SK-N-SH (cell line): ENCODE measurements at regions not wholly inside any gene's neighbourhood (a gene's known extent, or its start where the extent isn't known, plus 50 kb on each side); places are given as distances from the start of the nearest gene placed in this dataset.

Experiments
- CTCF ChIA-PET: fragments of 300-600, 350-600 bp; formaldehyde crosslinking; extraction: SDS; loops from one replicate; lab custom pipeline; 2021; lab: Yijun Ruan, JAX
- POLR2A ChIA-PET: fragments of 350-600 bp; sonication (Branson Sonifier 250); formaldehyde crosslinking; extraction: SDS; loops from one replicate; lab custom pipeline; 2020; ENCODE audit warnings: antibody characterized with exemption, inconsistent platforms; lab: Yijun Ruan, JAX
- DNase-seq: peaks from one replicate; pipeline ENCODE4 v3.0.0; 2012
- H2AFZ ChIP-seq: fragments of 200-600 bp; sonication (generic); 2 replicates; pipeline ENCODE4 v1.8.1; 2016; ENCODE audit warnings: antibody characterized with exemption, mild to moderate bottlenecking, low read depth
- H3F3A ChIP-seq: fragments of 200-600 bp; sonication (generic); replicated peaks from 2 replicates; pipeline ENCODE3; 2016; ENCODE audit warnings: antibody characterized with exemption, mild to moderate bottlenecking; ENCODE audit not compliant: insufficient read depth
- H3K27ac ChIP-seq, 2 experiments: fragments of 200-500 bp in 1 of 2; fragments of 200-600 bp in 1 of 2; sonication (Bioruptor generic) in 1 of 2; sonication (generic), shearing (Covaris generic) in 1 of 2; 2 replicates each; pipeline versions ENCODE4 v1.5.1 to v1.6.1; 2014 to 2016; ENCODE audit warnings: low read depth in 2 of 2, inconsistent platforms in 1 of 2, low read length in 1 of 2, mild to moderate bottlenecking in 1 of 2, mixed read lengths in 1 of 2
- H3K27me3 ChIP-seq: fragments of 200-600 bp; sonication (generic), shearing (Covaris generic); 2 replicates; pipeline ENCODE4 v1.6.1; 2016; ENCODE audit warnings: mixed run types; ENCODE audit not compliant: insufficient read depth
- H3K36me3 ChIP-seq, 2 experiments: fragments of 200-500 bp in 1 of 2; fragments of 200-600 bp in 1 of 2; sonication (Bioruptor generic) in 1 of 2; sonication (generic) in 1 of 2; replicated peaks in 1 of 2; 2 replicates each; pipeline versions ENCODE3 to v1.5.1; 2014 to 2016; ENCODE audit warnings: low read length in 1 of 2, mild to moderate bottlenecking in 1 of 2; ENCODE audit not compliant: insufficient read depth in 2 of 2, control insufficient read depth in 1 of 2
- H3K4me1 ChIP-seq, 2 experiments: fragments of 200-500 bp in 1 of 2; fragments of 200-600 bp in 1 of 2; sonication (Bioruptor generic) in 1 of 2; sonication (generic), shearing (Covaris generic) in 1 of 2; 2 replicates each; pipeline versions ENCODE4 v1.5.1 to v1.6.1; 2014 to 2016; ENCODE audit warnings: low read depth in 1 of 2, low read length in 1 of 2, mixed run types in 1 of 2; ENCODE audit not compliant: insufficient read depth in 2 of 2, control insufficient read depth in 1 of 2
- H3K4me2 ChIP-seq: fragments of 200-600 bp; sonication (generic), shearing (Covaris generic); 2 replicates; pipeline ENCODE4 v1.6.1; 2017; ENCODE audit warnings: mixed run types
- H3K4me3 ChIP-seq, 2 experiments: fragments of 200-500 bp in 1 of 2; fragments of 200-600 bp in 1 of 2; sonication (Bioruptor generic) in 1 of 2; sonication (generic), shearing (Covaris generic) in 1 of 2; 2 replicates each; pipeline versions ENCODE4 v1.5.1 to v1.8.1; 2014 to 2016; ENCODE audit warnings: low read depth in 2 of 2, inconsistent platforms in 1 of 2, low read length in 1 of 2, mild to moderate bottlenecking in 1 of 2, mixed read lengths in 1 of 2, moderate library complexity in 1 of 2
- H3K79me2 ChIP-seq: fragments of 200-600 bp; sonication (generic); 2 replicates; pipeline ENCODE4 v1.8.1; 2017; ENCODE audit warnings: mild to moderate bottlenecking; ENCODE audit not compliant: insufficient read depth
- H3K9ac ChIP-seq: fragments of 200-600 bp; sonication (generic); 2 replicates; pipeline ENCODE4 v1.6.1; 2017; ENCODE audit warnings: mixed run types
- H3K9me2 ChIP-seq: fragments of 200-600 bp; sonication (generic); 2 replicates; pipeline ENCODE4 v1.6.1; 2017; ENCODE audit warnings: mixed run types
- H3K9me3 ChIP-seq: fragments of 200-600 bp; sonication (generic); 2 replicates; pipeline ENCODE4 v1.6.1; 2017; ENCODE audit warnings: mixed run types, mild to moderate bottlenecking, moderate library complexity
- H4K20me1 ChIP-seq: fragments of 200-600 bp; sonication (generic); 2 replicates; pipeline ENCODE4 v1.6.1; 2017; ENCODE audit warnings: mild to moderate bottlenecking, mixed run types; ENCODE audit not compliant: insufficient read depth
- ELF1 ChIP-seq: IDR thresholded peaks from 2 replicates; pipeline ENCODE4 v1.4.0; 2012
- EZH2phosphoT487 ChIP-seq: fragments of 200-600 bp; sonication (generic); IDR thresholded peaks from 2 replicates; pipeline ENCODE4 v1.6.1; 2017; ENCODE audit warnings: low read depth, mixed run types, mild to moderate bottlenecking, antibody characterized with exemption, moderate library complexity, borderline replicate concordance
- FOXJ3 ChIP-seq: sonication (generic); formaldehyde crosslinking; IDR thresholded peaks from 2 replicates; pipeline ENCODE4 v1.5.1; 2020; ENCODE audit warnings: mild to moderate bottlenecking, missing genetic modification reagents
- GABPA ChIP-seq: IDR thresholded peaks from 2 replicates; pipeline ENCODE4 v1.4.0; 2012; ENCODE audit warnings: low read depth, mild to moderate bottlenecking
- GATA2 ChIP-seq: sonication (generic); formaldehyde crosslinking; IDR thresholded peaks from 2 replicates; pipeline ENCODE4 v1.5.0; 2020; ENCODE audit warnings: mild to moderate bottlenecking, missing genetic modification reagents
- JUND ChIP-seq: IDR thresholded peaks from 2 replicates; pipeline ENCODE4 v1.4.0; 2012
- MXI1 ChIP-seq: IDR thresholded peaks from 2 replicates; pipeline ENCODE4 v1.6.1; 2012; ENCODE audit warnings: mild to moderate bottlenecking, low read depth, low read length, improper control_type of control experiment
- NFIC ChIP-seq: IDR thresholded peaks from 2 replicates; pipeline ENCODE4 v1.4.0; 2012; ENCODE audit warnings: borderline replicate concordance
- RAD21 ChIP-seq: IDR thresholded peaks from 2 replicates; pipeline ENCODE4 v1.6.1; 2012; ENCODE audit warnings: mild to moderate bottlenecking, low read length
- RCOR1 ChIP-seq: fragments of 150-350 bp; IDR thresholded peaks from 2 replicates; pipeline ENCODE4 v1.6.1; 2017; ENCODE audit warnings: antibody characterized with exemption, low read length
- SIN3A ChIP-seq: IDR thresholded peaks from 2 replicates; pipeline ENCODE4 v1.6.1; 2012; ENCODE audit warnings: low read depth, mild to moderate bottlenecking, low read length, moderate library complexity, borderline replicate concordance
- YY1 ChIP-seq: IDR thresholded peaks from 2 replicates; pipeline ENCODE4 v1.4.0; 2012; ENCODE audit warnings: low read depth, mild to moderate bottlenecking
- WGBS: methylation state at CpG from one replicate; pipeline ENCODE4 v1.1.6; 2017; ENCODE audit warnings: low lambda C conversion rate; 5-methylcytosine and 5-hydroxymethylcytosine counted together
- TF ChIP-seq, protein P1 (sequence below): IDR thresholded peaks from 2 replicates; pipeline ENCODE4 v1.4.0; 2012; ENCODE audit warnings: low read depth, borderline replicate concordance
- TF ChIP-seq, protein P2 (sequence below): fragments of 150-350 bp; IDR thresholded peaks from 2 replicates; pipeline ENCODE4 v1.6.1; 2017; ENCODE audit warnings: antibody characterized with exemption, low read length, low read depth, borderline replicate concordance
- TF ChIP-seq, protein P3 (sequence below): fragments of 150-350 bp; IDR thresholded peaks from 2 replicates; pipeline ENCODE4 v1.6.1; 2016; ENCODE audit warnings: mild to moderate bottlenecking, low read depth, low read length

DNA sequence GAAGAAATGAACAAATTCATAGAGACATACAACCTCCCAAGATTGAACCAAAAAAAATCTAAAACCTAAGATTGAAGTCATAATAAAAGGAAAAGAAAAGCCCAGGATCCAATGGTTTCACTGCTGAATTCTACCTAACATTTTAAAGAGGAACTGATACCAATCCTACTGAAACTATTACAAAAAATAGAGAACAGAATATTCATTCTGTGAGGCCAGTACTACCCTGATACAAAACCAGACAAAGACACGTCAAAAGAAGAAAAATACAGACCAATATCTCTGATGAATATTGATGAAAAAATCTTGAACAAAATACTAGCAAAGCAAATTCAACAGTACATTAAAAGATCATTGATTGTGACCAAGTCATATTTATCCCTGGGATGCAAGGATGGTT is 128.5 kb upstream of the STEAP1 start:
- no peaks in the 10 kb centered on the region for H3K4me1 ChIP-seq
- WGBS: 7% methylated on average over 1 of the region's 1 CpG
- H3K4me2 ChIP-seq: no peak overlapping the region
- TF ChIP-seq EZH2phosphoT487 (no peak), RAD21 (no peak), ELF1 (no peak), GABPA (no peak), JUND (no peak), GATA2 (CRISPR knock-in tag) (no peak), RCOR1 (no peak), FOXJ3 (CRISPR knock-in tag) (no peak), NFIC (no peak), SIN3A (no peak)
- TF ChIP-seq, protein P1, sequence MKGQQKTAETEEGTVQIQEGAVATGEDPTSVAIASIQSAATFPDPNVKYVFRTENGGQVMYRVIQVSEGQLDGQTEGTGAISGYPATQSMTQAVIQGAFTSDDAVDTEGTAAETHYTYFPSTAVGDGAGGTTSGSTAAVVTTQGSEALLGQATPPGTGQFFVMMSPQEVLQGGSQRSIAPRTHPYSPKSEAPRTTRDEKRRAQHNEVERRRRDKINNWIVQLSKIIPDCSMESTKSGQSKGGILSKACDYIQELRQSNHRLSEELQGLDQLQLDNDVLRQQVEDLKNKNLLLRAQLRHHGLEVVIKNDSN: no peak
- TF ChIP-seq, protein P2, sequence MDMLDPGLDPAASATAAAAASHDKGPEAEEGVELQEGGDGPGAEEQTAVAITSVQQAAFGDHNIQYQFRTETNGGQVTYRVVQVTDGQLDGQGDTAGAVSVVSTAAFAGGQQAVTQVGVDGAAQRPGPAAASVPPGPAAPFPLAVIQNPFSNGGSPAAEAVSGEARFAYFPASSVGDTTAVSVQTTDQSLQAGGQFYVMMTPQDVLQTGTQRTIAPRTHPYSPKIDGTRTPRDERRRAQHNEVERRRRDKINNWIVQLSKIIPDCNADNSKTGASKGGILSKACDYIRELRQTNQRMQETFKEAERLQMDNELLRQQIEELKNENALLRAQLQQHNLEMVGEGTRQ: no peak
- TF ChIP-seq, protein P3, sequence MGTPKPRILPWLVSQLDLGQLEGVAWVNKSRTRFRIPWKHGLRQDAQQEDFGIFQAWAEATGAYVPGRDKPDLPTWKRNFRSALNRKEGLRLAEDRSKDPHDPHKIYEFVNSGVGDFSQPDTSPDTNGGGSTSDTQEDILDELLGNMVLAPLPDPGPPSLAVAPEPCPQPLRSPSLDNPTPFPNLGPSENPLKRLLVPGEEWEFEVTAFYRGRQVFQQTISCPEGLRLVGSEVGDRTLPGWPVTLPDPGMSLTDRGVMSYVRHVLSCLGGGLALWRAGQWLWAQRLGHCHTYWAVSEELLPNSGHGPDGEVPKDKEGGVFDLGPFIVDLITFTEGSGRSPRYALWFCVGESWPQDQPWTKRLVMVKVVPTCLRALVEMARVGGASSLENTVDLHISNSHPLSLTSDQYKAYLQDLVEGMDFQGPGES: no peak
- no peaks in the 10 kb centered on the region for H3K79me2 ChIP-seq
- no peaks in the 10 kb centered on the region for H3K9me3 ChIP-seq
- CTCF ChIA-PET: no interaction called here
- H3F3A ChIP-seq: no peaks in the 10 kb centered on the region
- H3K9me2 ChIP-seq: no peaks in the 10 kb centered on the region
- H2AFZ ChIP-seq: no peak overlapping the region
- no peaks in the 10 kb centered on the region for H3K27me3 ChIP-seq
- POLR2A ChIA-PET: no interaction called here
- DNase-seq: no peak
- H3K9ac ChIP-seq: no peak overlapping the region
- no peak overlapping the region for H3K27ac ChIP-seq
- no peak overlapping the region for H3K4me3 ChIP-seq
- H4K20me1 ChIP-seq: no peaks in the 10 kb centered on the region
- no peaks in the 10 kb centered on the region for H3K36me3 ChIP-seq

DNA sequence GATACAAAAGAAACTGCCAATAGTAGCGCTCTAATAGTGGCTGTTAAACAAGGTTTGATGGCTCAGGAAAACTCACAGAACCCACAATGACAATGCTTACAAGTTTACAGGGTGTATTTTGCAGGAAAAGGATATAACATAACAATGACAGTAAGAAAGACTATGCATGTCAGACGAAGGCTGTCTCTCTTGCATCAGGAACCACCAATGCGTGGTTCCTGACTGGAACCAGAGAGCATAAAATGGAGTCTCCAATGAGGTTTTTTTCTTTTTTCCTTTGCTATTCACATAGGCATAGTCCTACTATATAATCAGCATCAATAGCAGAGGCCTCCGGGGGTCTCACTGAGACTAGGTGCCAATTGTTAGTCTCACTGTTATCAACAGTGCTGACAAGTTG is 120.4 kb upstream of the STEAP1 start:
- H3K4me1 ChIP-seq: no peaks in the 10 kb centered on the region
- no peaks in the 10 kb centered on the region for H4K20me1 ChIP-seq
- TF ChIP-seq, protein P2: no peak
- TF ChIP-seq MXI1 (no peak), YY1 (no peak)
- no peaks in the 10 kb centered on the region for H3K36me3 ChIP-seq
- no peaks in the 10 kb centered on the region for H3K9me2 ChIP-seq
- H3K9me3 ChIP-seq: no peaks in the 10 kb centered on the region
- no peak overlapping the region for H3K4me3 ChIP-seq
- H3K4me2 ChIP-seq: no peak overlapping the region
- H3K27me3 ChIP-seq: no peaks in the 10 kb centered on the region
- H3K27ac ChIP-seq: no peak overlapping the region
- H3F3A ChIP-seq: no peaks in the 10 kb centered on the region
- ChIA-PET CTCF (no interaction called here), POLR2A (no interaction called here)
- H2AFZ ChIP-seq: no peak overlapping the region
- no peak overlapping the region for H3K9ac ChIP-seq
- DNase-seq: no peak
- H3K79me2 ChIP-seq: no peaks in the 10 kb centered on the region
- 13% methylated on average over 4 of the region's 4 CpGs for WGBS
